Uterus (tissue), 3 donors: ENCODE measurements at regions not wholly inside any gene's neighbourhood (a gene's known extent, or its start where the extent isn't known, plus 50 kb on each side); places are given as distances from the start of the nearest gene placed in this dataset.

Experiments
- DNase-seq, 2 donors: peaks; one replicate each; pipeline ENCODE4 v3.0.0-alpha.2; 2019 to 2020
- H3K27ac ChIP-seq, 2 donors: fragments of 200-600 bp; sonication (generic); 1 replicate in 1 of 2; 2 replicates in 1 of 2; pipeline ENCODE4 v1.5.1; 2016 to 2018
- H3K27me3 ChIP-seq, 2 donors: fragments of 200-600 bp; sonication (generic); one replicate each; pipeline ENCODE4 v1.5.1; 2018 to 2019; ENCODE audit warnings: control low read depth in 1 of 2
- H3K36me3 ChIP-seq, 2 donors: fragments of 200-600 bp; sonication (generic); one replicate each; pipeline ENCODE4 v1.5.1; 2019; ENCODE audit warnings: control low read depth in 1 of 2
- H3K4me1 ChIP-seq, 2 donors: fragments of 200-600 bp; sonication (generic); one replicate each; pipeline ENCODE4 v1.5.1; 2018 to 2019; ENCODE audit warnings: control low read depth in 1 of 2
- H3K4me3 ChIP-seq, 2 donors: fragments of 200-600 bp; sonication (generic); 1 replicate in 1 of 2; 2 replicates in 1 of 2; pipeline ENCODE4 v1.5.1; 2018 to 2019; ENCODE audit warnings: mild to moderate bottlenecking in 1 of 2
- H3K9me3 ChIP-seq, 2 donors: fragments of 200-600 bp; sonication (generic); one replicate each; pipeline ENCODE4 v1.5.1; 2019; ENCODE audit warnings: control low read depth in 1 of 2
- POLR2A ChIP-seq, 2 donors: fragments of 450-650 bp; IDR thresholded peaks; one replicate each; pipeline ENCODE4 v1.6.1; 2016; ENCODE audit warnings: antibody characterized with exemption in 2 of 2, mild to moderate bottlenecking in 1 of 2, moderate library complexity in 1 of 2
- intact Hi-C: fragments of 100-400 bp; cut with DNase I; formaldehyde crosslinking; loops from one replicate; pipeline ENCODE4 v1.15.1; 2023; ENCODE audit warnings: low total_unique reads
- TF ChIP-seq, protein P1 (sequence below), 4 experiments: fragments of 200-600 bp in 2 of 4; fragments of 450-650 bp in 2 of 4; sonication (generic) in 2 of 4; IDR thresholded peaks; one replicate each; pipeline ENCODE4 v1.5.1; 2016 to 2019; ENCODE audit warnings: antibody characterized with exemption in 4 of 4, mild to moderate bottlenecking in 2 of 4, moderate library complexity in 1 of 4
- donor health status: DM: yes; HTN: yes; CAD: no.

DNA sequence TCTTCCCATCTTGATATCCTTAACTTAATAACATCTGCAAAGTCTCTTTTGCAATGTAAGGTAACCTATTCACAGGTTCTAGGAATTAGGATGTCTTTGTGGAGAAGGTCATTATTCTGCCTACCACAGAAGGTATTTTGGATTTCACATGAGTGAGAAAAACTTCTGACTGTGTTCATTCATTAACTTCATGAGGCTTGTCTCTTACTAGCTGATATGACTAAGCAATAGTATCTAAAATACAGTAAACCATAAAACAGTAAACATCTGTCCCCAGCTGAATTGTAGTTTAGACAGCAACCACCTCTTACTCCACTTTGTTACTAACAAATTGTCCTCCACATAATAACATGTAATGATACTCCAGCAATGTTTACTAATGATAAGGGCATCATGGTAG, 198.1 kb downstream of the SEC23A start:
- no peak for DNase-seq
- TF ChIP-seq, protein P1, sequence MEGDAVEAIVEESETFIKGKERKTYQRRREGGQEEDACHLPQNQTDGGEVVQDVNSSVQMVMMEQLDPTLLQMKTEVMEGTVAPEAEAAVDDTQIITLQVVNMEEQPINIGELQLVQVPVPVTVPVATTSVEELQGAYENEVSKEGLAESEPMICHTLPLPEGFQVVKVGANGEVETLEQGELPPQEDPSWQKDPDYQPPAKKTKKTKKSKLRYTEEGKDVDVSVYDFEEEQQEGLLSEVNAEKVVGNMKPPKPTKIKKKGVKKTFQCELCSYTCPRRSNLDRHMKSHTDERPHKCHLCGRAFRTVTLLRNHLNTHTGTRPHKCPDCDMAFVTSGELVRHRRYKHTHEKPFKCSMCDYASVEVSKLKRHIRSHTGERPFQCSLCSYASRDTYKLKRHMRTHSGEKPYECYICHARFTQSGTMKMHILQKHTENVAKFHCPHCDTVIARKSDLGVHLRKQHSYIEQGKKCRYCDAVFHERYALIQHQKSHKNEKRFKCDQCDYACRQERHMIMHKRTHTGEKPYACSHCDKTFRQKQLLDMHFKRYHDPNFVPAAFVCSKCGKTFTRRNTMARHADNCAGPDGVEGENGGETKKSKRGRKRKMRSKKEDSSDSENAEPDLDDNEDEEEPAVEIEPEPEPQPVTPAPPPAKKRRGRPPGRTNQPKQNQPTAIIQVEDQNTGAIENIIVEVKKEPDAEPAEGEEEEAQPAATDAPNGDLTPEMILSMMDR (IDR thresholded peaks at IDR 0.05): no peak
- TF ChIP-seq POLR2A (IDR thresholded peaks at IDR 0.05): no peak
- Histone ChIP-seq H3K27ac (no peak overlapping the region), H3K9me3 (no peaks in the 10 kb centered on the region), H3K4me3 (no peak overlapping the region), H3K4me1 (no peaks in the 10 kb centered on the region), H3K27me3 (no peaks in the 10 kb centered on the region), H3K36me3 (no peaks in the 10 kb centered on the region)
- intact Hi-C loops: no loop called here

DNA sequence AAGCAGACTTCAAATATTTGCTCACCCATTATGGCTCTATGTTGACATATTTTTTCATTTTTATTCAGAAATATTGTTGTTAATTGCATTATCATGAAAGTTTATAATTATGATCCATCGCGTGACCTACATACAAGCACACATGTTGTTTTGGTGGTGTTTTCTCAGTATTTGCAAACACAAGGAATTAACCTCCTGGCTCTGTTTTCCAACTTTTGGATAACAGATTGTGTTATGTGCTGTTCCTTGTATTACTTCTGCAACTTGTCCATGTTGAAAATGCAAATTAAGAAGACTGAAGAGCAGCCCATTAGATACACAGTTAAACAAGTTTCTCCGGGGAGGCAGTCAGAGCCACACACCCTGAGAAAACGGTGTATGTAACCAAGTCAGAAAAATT, 201.2 kb downstream of the SEC23A start:
- no peaks in the 10 kb centered on the region for H3K27me3 ChIP-seq
- H3K9me3 ChIP-seq: no peaks in the 10 kb centered on the region
- DNase-seq: no peak
- no peak for TF ChIP-seq POLR2A (IDR thresholded peaks at IDR 0.05)
- TF ChIP-seq, protein P1 (IDR thresholded peaks at IDR 0.05): no peak
- no peaks in the 10 kb centered on the region for H3K4me1 ChIP-seq
- no peak overlapping the region for H3K27ac ChIP-seq
- H3K36me3 ChIP-seq: no peaks in the 10 kb centered on the region
- no peak overlapping the region for H3K4me3 ChIP-seq
- intact Hi-C loops: no loop called here

DNA sequence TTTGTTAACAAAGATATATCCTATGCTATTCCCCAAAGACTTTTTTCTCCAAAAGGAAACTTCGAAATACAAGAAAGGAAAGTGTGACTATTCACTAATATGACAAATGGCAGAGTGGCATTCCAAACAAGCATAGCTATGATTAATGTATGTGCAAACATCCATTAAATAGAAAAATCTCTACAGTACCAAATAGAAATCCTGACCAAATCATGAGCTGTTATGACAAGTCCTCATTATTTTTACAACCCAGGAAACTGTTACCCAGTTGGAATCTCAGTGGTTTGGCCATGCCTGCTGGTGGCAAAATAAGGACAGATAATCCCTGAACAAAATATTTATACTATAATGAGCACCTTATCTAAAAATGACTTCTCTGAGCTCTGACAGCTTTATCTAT, 202.1 kb downstream of the SEC23A start:
- Histone ChIP-seq H3K36me3 (no peaks in the 10 kb centered on the region), H3K9me3 (no peaks in the 10 kb centered on the region), H3K27ac (no peak overlapping the region), H3K4me1 (no peaks in the 10 kb centered on the region), H3K27me3 (no peaks in the 10 kb centered on the region), H3K4me3 (no peak overlapping the region)
- no peak for DNase-seq
- intact Hi-C loops: no loop called here
- TF ChIP-seq, protein P1 (IDR thresholded peaks at IDR 0.05): no peak
- no peak for TF ChIP-seq POLR2A (IDR thresholded peaks at IDR 0.05)

DNA sequence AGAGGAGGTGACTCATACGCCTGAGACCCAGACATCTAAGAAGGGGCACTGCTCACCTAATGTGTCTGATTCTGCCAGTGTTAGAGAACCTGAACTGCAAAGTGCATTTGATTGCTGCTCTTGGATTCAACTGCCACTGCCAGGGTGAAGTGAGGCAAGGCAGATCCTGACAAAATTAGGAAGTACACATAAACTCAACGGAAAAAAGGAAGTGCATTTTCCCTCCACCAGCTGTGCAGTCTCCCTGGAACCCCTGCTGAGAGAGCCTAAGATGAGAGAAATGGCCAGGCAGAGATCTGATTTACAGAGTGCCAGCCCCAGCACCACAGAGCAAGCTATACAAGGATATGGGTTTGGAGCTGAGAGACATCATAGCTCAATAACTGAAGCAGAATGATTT, 215.3 kb downstream of the SEC23A start:
- Histone ChIP-seq H3K27me3 (no peaks in the 10 kb centered on the region), H3K4me1 (no peaks in the 10 kb centered on the region), H3K4me3 (no peak overlapping the region), H3K27ac (no peak overlapping the region), H3K9me3 (no peaks in the 10 kb centered on the region), H3K36me3 (no peaks in the 10 kb centered on the region)
- DNase-seq: no peak
- TF ChIP-seq POLR2A (IDR thresholded peaks at IDR 0.05): no peak
- TF ChIP-seq, protein P1 (IDR thresholded peaks at IDR 0.05): no peak
- intact Hi-C loops: no loop called here

DNA sequence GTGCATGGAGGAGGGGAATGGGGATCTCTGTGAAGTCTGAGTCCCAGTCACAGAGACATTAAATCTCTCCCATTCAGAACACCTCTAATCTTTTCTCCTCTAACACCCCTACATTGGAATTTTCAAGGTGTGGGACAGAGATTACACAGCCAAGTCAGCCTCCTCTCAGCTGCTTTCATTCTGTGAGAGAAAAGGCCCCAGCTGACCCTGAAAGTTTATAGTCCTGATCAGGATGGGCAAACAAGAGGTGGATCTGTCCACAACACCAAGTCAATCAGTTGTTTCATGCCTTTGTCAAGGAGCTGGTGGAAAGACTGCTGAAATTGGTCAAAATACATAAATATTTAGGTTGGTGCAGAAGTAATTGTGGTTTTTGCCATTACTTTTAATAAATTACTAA, 218.9 kb downstream of the SEC23A start:
- no peak overlapping the region for H3K27ac ChIP-seq
- H3K27me3 ChIP-seq: no peaks in the 10 kb centered on the region
- no peak for DNase-seq
- no peak overlapping the region for H3K4me3 ChIP-seq
- intact Hi-C loops: no loop called here
- H3K36me3 ChIP-seq: no peaks in the 10 kb centered on the region
- no peaks in the 10 kb centered on the region for H3K4me1 ChIP-seq
- no peak for TF ChIP-seq POLR2A (IDR thresholded peaks at IDR 0.05)
- TF ChIP-seq, protein P1 (IDR thresholded peaks at IDR 0.05): no peak
- H3K9me3 ChIP-seq: no peaks in the 10 kb centered on the region
